HG03469 (cell line): ENCODE measurements at regions not wholly inside any gene's neighbourhood (a gene's known extent, or its start where the extent isn't known, plus 50 kb on each side); places are given as distances from the start of the nearest gene placed in this dataset.

Experiments used
- ATAC-seq: cut with Tn5 transposase; IDR thresholded peaks from one replicate; pipeline ENCODE4 v1.9.1; 2021; ENCODE audit warnings: mild to moderate bottlenecking, moderate library complexity, moderate number of reproducible peaks; ENCODE audit not compliant: unreplicated experiment

GRCh38 chr2:67216103-67216502, 181.0 kb upstream of the ETAA1 start:
- no peak for ATAC-seq

GRCh38 chr2:67216881-67217280, 180.3 kb upstream of the ETAA1 start:
- no peak for ATAC-seq

GRCh38 chr2:67217398-67217797, 179.7 kb upstream of the ETAA1 start:
- no peak for ATAC-seq

- no peak for ATAC-seq
Measured at GRCh38 chr2:67218056-67218455, 179.1 kb upstream of the ETAA1 start.

- ATAC-seq, result no peak
Measured at GRCh38 chr2:67219651-67220050, 177.5 kb upstream of the ETAA1 start.

- ATAC-seq, result no peak
Measured at GRCh38 chr2:67221266-67221665, 175.9 kb upstream of the ETAA1 start.

GRCh38 chr2:67225287-67225973, 171.7 kb upstream of the ETAA1 start:
- no peak for ATAC-seq

- no peak for ATAC-seq
Measured at GRCh38 chr2:67229706-67230105, 167.4 kb upstream of the ETAA1 start.

GRCh38 chr2:67232936-67233335, 164.2 kb upstream of the ETAA1 start:
- ATAC-seq, result no peak

- no peak for ATAC-seq
Measured at GRCh38 chr2:67234440-67234839, 162.7 kb upstream of the ETAA1 start.

GRCh38 chr2:67237288-67237687, 159.8 kb upstream of the ETAA1 start:
- no peak for ATAC-seq

- no peak for ATAC-seq
Measured at GRCh38 chr2:67240507-67240906, 156.6 kb upstream of the ETAA1 start.

GRCh38 chr2:67241453-67241852, 155.7 kb upstream of the ETAA1 start:
- ATAC-seq, result no peak

- no peak for ATAC-seq
Measured at GRCh38 chr2:67242456-67242855, 154.7 kb upstream of the ETAA1 start.

GRCh38 chr2:67243919-67244318, 153.2 kb upstream of the ETAA1 start:
- no peak for ATAC-seq

- ATAC-seq, result no peak
Measured at GRCh38 chr2:67246791-67247190, 150.3 kb upstream of the ETAA1 start.

- no peak for ATAC-seq
Measured at GRCh38 chr2:67251741-67252140, 145.4 kb upstream of the ETAA1 start.

- ATAC-seq, result no peak
Measured at GRCh38 chr2:67255933-67256615, 141.1 kb upstream of the ETAA1 start.

GRCh38 chr2:67256892-67257291, 140.2 kb upstream of the ETAA1 start:
- no peak for ATAC-seq

GRCh38 chr2:67258122-67258521, 139.0 kb upstream of the ETAA1 start:
- no peak for ATAC-seq

- no peak for ATAC-seq
Measured at GRCh38 chr2:67258831-67259230, 138.3 kb upstream of the ETAA1 start.

GRCh38 chr2:67259556-67260342, 137.4 kb upstream of the ETAA1 start:
- no peak for ATAC-seq
